22Rv1 (cell line): ENCODE measurements at regions not wholly inside any gene's neighbourhood (a gene's known extent, or its start where the extent isn't known, plus 50 kb on each side); places are given as distances from the start of the nearest gene placed in this dataset.

Experiments used
- H3K27ac ChIP-seq: fragments of 450-650 bp; 2 replicates; pipeline ENCODE4 v1.5.1; 2017
- ZFX ChIP-seq: fragments of 450-650 bp; IDR thresholded peaks from 2 replicates; pipeline ENCODE4 v1.6.1; 2017; ENCODE audit warnings: antibody characterized with exemption, borderline replicate concordance
- TF ChIP-seq, protein P1 (sequence below): fragments of 450-650 bp; IDR thresholded peaks from 2 replicates; pipeline ENCODE4 v1.5.1; 2017; ENCODE audit warnings: mild to moderate bottlenecking

DNA sequence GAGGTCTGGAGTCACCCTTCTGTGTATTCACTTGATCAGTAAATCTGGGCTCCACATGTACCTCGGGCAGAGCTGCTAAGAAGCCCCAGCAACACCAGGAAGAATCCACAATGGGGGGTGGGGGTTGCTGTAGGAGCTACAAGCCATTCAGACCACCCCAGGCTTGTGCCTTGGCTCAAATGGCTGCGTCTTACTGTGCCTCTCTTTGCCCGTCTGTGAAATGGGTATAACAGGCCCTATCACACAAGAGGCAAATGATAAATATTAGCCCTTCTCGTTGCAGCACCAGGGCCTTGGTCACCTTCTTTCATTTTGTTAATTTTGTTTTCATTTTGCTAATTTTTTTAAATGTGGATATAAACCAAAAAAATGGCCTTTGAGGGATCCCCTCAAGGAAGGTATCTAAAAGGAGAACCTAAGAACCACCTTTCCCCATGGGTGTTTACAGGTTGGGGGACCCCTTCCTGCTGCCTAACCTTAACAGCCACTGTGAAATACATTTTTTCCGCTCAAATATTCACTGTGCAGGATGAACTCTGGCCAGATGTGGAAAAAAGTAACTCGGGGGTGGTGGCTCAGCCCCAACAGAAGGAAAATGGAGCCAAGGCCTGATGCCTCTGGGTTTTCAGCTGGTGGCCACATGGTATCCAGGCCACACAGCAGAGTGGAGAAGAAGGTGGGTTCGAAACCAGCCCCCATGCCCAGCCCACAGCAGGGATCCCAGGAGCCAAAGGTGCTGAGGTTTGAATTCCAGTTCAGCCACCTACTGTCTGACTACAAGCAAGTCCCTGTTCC, 284.0 kb downstream of the MN1 start:
- no peak overlapping the region for H3K27ac ChIP-seq
- TF ChIP-seq ZFX, result no peak
- TF ChIP-seq, protein P1, sequence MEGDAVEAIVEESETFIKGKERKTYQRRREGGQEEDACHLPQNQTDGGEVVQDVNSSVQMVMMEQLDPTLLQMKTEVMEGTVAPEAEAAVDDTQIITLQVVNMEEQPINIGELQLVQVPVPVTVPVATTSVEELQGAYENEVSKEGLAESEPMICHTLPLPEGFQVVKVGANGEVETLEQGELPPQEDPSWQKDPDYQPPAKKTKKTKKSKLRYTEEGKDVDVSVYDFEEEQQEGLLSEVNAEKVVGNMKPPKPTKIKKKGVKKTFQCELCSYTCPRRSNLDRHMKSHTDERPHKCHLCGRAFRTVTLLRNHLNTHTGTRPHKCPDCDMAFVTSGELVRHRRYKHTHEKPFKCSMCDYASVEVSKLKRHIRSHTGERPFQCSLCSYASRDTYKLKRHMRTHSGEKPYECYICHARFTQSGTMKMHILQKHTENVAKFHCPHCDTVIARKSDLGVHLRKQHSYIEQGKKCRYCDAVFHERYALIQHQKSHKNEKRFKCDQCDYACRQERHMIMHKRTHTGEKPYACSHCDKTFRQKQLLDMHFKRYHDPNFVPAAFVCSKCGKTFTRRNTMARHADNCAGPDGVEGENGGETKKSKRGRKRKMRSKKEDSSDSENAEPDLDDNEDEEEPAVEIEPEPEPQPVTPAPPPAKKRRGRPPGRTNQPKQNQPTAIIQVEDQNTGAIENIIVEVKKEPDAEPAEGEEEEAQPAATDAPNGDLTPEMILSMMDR, result no peak

DNA sequence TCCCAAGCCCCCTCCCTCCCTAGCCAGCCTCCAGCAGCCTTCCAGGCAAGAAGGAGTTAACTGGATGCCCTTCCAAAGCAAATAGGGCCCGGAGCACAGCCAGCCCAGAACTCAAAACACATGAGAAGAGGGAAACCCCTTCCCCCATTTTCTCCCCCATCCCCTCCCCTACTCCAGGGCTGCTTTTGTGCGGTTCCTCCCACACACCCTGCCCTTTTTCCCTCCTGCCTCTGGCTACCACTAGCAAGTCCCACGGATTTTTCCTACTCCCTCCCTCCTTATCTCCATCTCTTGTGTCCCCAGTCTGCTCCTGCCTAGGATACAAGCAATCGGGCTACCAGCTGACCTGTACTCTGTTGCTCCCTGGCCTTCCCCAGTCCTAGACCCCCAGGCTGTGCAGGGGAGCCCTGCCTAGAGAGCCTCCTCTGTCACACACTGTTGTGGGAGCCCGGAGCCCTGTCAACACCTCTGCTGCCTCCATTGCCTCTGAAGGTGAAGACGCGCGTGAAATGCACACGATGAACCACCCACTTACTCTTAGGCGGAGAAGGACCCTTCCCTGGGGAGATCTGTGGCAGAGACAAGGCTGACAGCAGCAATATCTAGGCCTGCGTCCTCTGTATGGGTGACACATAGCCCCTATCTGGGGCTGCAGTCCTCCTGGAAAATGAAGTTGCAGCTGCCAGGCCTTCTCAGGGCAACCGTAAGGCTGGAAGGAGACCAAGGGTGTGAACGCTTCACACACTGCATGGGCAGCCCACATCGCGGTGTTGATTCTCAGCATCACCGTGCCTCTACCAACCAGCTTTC, 282.8 kb downstream of the MN1 start:
- no peak for TF ChIP-seq ZFX
- TF ChIP-seq, protein P1, result no peak
- no peak overlapping the region for H3K27ac ChIP-seq

DNA sequence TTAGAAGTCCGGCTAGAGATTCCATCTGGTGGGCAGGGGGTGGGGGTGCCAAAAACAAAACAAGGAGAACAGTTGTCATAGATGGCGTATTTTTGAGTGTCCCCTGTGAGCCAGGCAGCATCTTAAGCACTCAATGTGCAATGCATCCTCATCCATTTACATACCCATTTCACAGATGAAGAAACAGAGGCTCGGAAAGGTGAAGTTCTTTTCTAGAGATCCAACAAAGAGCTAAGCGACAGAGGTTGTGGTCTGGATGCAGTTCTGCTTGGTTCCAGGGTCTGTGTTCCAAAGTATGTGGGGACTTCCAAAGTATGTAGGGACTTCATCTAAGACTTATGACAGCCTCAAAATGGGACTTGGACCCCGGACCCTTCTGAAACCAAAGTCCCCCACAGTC, 277.8 kb downstream of the MN1 start:
- TF ChIP-seq, protein P1, result no peak
- no peak for TF ChIP-seq ZFX
- H3K27ac ChIP-seq, result no peak overlapping the region

DNA sequence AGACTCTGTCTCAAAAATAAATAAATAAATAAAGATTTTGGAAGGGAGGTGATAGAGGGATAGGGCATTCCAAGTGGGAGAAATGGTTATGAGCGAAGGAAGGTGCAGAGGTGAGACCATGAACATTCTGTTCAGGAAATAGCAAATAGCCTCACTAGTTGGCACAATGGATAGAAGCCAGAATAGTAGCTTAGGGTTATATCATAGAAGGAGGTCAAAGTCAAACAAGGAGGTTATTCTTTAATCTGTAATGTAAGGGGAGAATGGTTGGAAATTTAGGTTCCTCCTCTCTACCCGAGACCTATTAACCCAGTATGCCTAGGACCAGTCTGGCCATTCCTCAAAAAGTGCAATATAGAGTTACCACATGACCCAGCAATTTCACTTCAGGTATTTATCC, 275.8 kb downstream of the MN1 start:
- no peak overlapping the region for H3K27ac ChIP-seq
- TF ChIP-seq, protein P1, result no peak
- no peak for TF ChIP-seq ZFX

DNA sequence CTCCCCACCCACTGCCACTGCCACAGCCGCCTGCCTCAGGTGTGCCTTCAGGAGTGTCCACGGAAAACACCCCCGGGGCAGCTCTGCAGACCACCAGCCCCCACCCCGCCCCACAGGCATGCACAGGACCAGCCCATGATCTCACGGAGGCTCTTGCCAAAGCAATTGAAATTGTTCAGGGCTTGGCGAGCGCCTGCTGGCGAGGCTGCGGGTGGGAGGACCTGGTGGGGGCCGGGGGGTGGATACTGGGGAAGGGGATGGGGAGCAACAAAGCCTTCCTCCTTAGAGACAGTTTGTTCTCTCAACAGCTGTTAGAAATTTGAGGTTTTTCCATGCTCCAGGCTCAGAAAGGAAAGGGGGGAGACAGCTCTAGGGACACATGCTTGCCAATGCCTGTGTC, 274.7 kb downstream of the MN1 start:
- TF ChIP-seq, protein P1, result no peak
- TF ChIP-seq ZFX, result no peak

DNA sequence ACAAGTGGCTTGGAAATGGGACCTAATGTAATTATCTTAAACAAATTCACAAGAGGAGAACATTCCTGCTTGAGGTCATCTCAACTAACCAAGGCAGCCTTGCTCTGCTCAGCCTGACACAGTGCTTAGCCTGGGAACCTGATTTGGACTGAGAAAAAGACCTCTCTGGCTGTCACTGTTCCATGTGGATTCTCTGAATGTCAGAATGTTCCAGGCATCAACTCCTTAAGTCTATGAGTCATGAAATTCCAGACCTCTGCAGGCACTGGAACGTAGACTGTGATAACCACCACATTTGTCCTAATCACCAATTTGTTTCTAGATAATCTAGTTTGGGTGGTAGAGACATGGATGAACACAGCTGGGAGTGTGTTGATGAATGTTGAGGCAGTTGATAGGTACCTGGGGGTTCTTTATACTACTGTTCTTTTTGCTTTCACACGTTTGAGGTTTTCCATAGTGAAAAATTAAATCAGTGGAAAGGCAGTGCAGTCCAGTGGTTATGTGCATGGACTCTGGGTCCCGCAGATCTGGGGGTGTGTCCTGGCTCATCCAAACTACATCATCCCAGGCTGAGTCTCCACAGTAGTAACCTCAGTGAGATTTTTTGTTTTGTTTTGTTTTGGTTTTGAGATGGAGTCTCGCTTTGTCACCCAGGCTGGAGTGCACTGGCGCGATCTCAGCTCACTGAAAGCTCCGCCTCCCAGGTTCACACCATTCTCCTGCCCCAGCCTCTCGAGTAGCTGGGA, 269.6 kb downstream of the MN1 start:
- H3K27ac ChIP-seq, result no peak overlapping the region
- TF ChIP-seq, protein P1, result no peak
- TF ChIP-seq ZFX, result no peak

More for the DNA sequence above, 274.7 kb downstream of the MN1 start:
- no peak overlapping the region for H3K27ac ChIP-seq
